Nucleus accumbens (tissue), 56 donors: ENCODE measurements at regions not wholly inside any gene's neighbourhood (a gene's known extent, or its start where the extent isn't known, plus 50 kb on each side); places are given as distances from the start of the nearest gene placed in this dataset.

ENCODE experiments used
- DNase-seq, 56 donors: peaks; one replicate each; lab custom pipeline; 2025; lab: John Stamatoyannopoulos, UW

DNA sequence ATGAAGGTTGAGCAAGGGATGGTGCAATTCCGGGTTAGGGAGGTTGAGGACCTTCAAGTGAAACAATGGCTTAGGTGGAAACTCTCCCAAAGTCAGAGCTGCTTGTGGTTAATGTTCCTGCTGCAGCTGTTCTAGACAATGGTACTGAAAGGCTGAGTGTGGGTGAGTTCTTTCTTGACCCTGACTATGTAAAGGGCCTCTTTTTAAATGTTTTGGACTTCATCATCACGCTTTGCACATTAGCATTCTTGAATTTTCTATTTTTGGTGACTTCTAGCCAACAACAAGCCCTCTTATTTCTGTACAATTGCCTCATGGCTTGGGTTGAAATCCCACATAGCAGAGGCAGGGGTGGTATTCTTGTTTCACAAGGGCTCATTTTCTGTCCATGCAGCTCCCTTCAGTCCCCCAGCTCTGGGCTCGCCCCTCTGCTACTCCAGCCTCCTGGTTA lies 136.3 kb upstream of the ANKRD55 start:
- DNase-seq: no peak

DNA sequence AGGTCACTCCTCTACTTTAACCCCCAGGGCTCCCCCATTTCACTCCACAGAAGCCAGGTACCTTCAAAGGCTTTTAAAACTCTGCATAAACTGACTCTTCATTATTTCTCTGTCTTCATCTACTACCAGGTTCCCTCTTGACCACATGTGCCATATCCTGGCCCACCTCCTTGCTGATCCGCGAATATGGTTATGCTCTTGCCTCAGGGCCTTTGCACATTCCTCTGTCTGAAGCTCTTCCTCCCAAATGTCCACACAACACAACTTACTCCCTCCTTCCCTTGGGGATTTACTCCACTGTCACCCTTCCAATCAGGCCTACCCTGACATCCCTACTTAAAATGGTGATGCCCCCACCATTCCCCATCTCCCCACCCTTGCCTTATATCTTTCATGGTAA lies 134.6 kb upstream of the ANKRD55 start:
- DNase-seq: no peak

DNA sequence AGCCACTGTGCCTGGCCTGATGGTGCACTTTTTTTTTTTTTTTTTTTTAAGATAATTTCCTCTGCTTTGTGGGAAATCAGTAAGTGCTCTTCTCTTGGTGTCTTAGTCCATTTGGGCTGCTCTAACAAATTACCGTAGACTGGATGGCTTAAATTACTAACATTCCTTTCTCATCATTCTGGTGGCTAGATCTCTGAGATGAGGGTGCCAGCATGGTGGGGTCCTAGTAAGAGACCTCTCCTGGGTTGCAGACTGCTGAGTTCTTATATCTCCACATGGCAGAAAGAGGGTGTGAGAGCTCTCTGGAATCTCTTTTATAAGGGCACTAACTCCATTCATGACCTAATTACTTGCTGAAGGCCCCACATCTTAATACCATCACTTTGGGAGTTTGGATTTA lies 133.9 kb upstream of the ANKRD55 start:
- no peak for DNase-seq

DNA sequence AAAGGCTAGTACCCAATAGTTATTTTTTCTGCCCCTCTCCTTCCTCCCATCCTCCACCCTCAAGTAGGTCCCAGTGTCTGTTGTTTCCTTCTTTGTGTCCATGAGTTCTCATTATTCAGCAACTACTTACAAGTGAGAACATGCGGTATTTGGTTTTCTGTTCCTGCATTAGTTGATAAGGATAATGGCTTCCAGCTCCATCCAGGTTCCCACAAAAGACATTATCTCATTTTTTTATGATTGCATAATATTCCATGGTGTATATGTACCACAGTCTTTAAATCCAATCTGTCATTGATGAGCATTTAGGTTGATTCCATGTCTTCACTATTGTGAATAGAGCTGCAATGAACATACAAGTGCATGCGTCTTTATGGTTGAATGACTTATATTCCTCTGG lies 128.3 kb upstream of the ANKRD55 start:
- no peak for DNase-seq

DNA sequence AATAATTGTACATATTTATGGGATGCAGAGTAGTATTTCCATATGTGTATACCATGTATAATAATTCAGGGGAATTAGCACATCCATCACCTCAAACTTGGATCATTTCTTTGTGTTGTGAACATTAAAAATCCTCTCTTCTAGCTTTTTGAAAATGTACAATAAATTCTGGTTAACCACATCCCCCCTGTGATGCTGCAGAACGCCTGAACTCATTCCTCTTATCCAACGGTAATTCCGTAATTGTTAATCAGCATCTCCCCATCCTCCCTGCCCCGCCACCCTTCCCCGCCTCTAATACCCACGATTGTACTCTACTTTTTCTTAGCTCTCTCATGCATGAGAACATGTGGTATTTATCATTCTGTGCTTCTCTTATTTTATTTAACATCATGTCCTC lies 127.7 kb upstream of the ANKRD55 start:
- DNase-seq: no peak

DNA sequence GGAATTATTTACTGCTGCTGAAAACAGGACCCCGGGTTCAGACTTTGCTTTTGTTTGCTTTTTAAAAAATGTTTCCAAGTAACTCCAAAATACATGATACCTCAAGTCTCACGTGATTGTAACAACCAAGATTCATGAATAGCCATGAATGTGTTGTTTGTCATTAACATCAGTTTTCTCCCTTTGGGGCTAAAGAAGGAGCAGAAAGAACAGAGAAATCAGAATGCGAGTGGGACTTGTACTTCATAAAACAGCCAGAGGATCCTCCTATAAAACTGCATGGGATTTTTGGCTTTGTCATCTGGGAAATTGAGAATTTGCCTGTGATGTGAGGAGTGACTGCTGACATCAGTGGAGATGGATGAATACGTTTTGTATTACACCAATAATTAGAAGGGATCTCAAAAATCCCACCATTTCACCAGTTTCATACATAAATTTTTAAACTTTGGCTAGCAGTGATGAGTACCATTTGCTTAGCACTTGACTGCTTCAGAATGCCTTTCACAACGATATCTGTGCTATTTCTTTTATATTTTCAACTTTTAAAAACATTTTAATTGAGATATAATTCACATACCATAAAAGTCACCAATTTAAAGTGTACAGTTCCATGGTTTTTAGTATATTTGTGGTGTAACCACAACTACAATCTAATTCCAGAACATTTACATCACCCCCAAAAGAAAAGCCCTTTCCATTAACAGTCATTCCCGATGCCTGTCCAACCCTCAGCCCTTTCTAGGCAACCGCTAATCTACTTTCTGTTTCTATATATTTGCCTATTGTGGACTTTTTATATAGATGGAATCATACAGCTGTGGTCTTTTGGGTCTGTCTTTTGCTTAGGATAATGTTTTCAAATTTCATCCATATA lies 126.9 kb upstream of the ANKRD55 start:
- no peak for DNase-seq

DNA sequence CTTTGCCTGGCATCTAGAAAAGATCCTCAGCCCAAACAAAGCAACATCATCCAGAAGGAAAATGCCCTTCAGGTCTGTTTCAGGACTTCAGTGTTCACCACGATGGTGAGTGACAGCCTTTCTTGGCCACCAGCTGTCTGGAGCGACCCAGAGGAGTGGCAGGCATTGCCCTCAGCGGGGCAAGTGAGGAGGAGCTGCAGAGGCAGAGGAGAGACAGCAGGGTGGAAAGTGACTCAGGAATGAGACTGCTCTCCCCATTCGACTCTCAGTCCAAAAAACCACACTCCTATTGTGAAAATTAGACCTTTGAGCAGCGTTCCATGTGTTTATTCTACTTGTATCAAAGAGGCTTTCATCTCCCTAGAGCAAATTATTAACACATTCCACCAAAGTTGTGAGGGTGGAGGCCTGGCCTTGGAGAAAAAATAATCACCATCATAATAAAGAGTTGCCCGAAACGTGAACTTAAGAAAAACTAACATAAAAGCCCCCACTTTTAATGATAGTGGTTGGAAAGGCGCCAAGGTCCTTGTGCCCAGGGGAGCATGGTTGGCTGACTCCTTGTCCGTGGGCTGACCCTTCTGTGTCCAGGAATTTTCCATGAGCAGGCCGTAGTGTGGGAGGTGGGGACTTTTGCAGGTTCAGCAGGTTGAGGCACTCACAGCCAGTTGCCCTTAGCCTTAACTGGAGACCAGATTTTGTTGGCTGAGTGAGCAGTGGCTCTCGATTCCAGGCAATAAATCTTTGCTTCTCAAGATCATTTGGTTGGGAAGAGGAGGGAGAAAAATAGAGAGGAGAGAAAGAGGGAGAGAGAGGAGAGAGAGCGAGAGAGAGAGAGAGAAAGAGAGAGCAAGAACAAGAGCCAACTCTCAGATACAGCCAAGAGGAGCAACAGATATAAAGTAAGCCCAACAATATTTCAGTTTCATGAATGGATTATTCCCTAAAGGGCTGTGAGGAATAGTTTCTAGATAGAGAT lies 125.9 kb upstream of the ANKRD55 start:
- DNase-seq: no peak

DNA sequence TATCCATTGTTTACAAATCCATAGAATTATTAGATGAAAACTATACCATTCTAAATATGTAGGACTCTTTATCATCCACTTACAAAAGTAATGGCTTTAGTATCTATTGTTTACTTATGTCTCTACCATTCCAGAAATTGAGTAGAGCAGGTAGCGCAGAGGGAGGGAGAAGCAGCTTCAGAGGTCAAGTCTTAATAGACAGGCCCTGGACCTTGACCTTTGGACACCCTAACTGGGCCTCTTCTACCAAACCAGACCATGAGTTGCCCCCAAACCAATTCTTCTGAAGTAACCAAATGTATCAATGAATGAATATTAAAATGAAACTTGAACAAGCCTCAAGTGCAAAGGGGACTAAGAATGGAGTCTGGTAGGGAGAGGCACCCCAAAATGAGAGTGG lies 124.9 kb upstream of the ANKRD55 start:
- DNase-seq: no peak

DNA sequence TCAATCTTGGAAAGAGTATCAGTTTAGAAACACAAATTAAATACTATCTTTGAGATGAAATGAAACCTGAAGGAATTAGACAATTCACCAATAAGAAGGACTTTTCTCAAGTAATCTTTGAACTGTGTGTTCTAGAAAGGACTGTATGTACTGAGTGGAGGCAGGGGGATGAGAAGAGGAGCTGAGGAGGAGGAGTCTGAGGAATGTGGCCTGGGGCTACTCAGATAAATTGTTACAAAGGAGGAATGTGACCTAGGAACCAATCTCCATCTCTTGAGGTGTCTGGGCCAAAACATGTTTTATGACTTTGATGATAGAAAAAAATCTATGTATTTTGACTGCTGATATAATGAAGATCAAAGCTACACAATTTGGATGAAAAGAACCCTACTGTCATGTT lies 124.3 kb upstream of the ANKRD55 start:
- DNase-seq: no peak

DNA sequence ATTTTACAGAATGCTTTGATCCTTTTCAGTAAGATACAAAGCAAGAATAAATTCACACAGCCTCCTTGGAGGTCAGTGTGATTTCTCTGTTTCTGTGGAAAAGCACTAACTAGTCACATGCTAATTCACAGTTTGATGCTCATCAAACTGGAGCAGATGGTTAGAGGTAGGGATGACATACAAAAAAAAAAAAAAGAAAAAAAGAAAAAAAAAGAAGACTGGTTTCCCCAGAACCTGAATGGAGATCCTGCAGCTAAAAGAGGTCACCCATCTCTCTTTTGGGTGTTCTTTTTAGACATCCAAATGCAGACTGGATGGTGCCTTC lies 123.7 kb upstream of the ANKRD55 start:
- DNase-seq: no peak

DNA sequence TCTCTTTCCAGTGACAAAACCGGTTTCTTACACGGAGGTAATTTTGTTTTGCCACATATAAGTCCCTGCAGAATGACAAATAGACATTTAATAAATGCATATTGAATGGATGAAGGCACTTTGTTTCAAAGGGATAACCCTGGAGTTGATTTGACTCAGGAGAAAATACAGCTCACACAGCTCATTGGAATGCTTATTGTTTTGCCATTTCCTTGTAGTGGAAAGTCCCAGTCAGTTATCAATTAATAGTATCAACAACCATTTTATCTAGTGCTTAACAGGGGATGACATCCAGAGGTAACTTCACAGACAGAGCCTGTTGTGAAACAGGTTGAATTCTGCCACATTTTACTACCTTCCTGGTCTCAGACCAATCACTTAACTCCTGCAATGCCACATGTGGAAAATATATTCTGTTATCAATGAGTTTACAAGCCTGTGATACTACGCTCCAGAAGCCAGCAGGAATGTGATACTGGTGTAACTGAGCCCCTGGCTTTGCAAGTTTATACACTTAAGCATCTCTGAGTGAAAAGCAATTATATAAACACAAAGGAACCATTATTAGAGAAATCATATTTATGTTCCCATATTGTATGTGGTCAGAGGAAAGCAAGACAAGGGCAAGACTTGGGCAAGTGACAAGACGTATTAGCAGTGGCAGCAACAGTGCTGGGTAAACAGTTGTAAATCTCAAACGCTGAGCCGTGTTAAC lies 123.1 kb upstream of the ANKRD55 start:
- no peak for DNase-seq

DNA sequence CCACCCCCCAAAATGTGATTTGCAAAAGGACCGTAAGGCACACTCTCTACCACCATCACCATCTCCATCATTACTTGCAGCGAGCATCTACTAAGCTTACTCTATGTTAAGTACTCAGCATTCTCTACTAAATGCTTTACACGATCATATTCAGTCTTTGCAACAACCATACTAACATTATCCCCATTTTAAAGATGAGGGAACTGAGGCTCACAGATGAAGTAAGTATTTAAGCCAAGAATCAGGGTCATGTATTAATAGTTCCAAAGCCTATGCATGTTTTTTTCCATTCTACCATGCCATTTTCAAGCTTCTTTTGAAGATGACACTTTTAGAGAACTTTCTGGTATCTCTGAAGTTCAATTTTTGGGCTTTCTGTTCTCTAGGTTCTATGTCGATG lies 121.7 kb upstream of the ANKRD55 start:
- DNase-seq: no peak

DNA sequence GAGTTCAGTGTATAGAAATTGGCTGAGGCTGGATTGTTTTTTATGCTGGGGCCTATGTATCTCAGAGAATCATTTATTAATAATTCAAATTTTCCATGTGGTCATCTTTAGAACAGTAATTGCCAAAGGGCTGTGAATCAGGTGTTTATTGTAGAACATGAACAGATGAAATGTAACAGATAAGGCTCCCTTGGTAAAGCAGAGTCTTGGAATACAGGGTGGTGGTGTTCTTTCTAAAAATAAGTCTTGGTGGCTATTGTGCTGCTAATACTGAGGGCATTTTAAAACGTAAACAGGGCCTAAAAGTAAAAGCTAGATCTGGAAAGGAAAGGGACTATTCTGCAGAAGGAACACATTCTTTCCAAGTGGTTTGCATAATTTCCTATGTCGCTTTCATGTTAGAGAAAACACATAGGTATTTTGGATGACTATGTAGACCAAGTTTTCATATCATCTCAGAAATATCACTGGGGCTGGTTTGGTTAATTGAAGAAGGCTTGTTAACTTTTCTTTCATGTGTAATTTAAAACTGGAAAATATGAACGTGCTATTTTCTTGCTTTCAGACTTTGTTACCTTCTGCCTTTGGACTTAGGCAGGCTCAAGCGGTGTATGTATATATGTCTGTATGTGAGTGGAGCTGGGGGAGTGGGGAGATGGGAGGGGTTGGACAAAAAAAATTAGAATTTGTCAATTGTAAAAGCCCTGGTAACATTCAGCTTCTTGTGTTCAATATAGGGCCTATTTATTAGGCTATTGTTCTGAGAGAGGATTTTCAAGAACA lies 119.9 kb upstream of the ANKRD55 start:
- DNase-seq: no peak

DNA sequence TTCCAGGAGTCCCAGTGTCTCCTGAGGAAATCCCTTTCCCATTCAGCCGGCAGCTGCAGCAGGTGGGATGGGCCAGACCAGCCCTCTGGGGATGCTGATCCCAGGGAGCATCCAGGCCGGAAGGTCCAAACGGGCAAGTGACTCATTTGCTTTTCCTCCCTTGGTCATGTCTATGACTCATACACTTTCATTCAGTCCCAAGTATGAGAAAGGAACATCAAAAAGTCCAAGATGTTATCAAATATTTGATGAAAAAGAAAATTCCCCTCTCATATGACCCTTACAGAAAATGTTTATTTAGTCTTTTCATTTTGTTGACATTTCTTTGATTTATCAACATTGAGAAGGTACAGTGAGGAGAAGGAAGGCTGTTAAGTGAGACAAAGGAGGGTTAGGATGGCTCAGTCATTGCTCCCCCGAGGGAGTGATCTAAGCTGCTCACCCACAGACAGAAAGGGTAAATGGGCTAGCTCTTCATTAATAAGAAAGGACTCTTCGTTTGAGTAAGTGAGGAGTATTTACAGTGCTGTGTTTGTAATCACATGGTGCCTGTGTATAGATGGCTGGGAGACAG lies 117.6 kb upstream of the ANKRD55 start:
- DNase-seq: no peak

DNA sequence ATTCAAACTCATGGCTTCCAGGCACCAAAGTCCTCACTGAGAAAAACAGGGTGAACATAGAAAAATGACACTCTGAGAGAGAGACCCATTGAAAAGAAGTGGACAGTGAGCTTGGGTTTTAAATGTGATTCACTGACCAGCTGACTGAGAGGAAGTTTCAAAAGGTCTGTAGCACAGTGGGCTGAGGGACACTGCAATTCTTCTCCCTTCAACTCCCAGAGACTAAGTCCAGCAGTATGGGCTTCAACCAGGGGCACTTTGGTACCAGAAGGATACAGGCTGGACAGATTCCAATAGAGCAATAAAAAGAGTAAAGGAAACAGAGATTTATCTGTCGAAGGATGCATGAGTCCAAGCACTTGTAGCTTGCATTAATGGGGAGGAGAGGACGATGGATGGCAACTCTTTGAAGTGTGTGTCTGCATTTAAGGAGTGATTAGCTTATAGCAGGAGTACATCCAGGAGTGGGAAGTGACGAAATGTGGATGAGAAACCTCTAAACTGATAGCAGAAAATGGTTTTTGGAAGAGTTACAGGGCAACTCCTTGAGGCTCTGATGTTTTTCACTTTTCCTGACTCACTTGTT lies 117.0 kb upstream of the ANKRD55 start:
- no peak for DNase-seq

DNA sequence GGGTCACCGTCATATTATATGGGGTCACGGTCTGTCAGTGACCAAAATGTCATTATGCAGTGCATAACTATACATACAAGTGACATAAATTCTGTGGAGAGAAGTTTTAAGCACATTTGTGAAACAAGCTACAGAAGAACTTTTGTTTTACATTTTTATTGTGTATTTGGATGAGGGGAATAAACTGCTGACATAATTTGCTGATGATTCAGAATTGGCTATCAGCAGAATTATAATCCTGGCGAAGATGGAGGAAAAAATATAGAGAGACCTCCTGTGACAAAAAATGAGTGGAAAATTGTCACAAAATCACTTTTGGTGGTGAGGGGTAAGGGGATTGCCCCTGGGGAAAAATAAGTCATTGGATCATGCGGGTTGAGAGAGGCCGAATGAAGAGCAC lies 116.3 kb upstream of the ANKRD55 start:
- DNase-seq: no peak

DNA sequence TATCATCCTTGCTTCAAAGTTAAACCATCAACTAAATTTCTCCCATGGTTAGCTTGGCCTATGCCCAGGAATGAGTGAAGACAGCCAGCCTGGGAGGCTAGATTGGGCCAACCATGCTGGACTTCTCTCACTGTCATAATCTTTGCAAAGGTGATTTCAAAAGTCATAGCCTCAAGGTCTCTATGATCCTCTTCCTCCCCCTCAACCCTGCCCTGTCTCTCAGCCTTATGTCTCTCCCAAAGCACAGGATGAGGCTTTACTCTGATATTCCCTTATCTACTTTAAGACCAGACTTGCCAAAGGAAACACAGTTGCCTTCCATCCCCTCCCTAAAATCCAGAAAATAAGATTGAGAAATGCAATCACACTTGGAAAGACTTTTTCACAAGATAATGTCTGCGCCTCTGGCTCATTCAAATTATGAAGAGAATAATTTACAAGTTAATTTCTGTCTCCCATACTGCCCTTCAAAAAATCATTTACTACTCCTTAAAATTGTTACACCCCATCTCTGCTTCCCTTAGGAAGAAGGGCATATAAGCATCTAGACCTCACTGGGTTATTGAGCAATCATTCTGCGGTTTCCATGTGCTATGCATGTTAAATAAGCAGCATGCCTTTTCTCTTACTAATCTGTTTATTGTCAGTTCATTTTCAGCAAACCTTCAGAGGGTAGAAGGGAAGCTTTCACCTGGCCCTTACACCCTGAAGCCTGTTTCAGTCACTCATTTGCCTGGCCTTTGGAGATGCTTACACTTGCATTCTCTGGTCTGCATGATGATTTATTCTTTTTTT lies 113.8 kb upstream of the ANKRD55 start:
- DNase-seq: no peak

DNA sequence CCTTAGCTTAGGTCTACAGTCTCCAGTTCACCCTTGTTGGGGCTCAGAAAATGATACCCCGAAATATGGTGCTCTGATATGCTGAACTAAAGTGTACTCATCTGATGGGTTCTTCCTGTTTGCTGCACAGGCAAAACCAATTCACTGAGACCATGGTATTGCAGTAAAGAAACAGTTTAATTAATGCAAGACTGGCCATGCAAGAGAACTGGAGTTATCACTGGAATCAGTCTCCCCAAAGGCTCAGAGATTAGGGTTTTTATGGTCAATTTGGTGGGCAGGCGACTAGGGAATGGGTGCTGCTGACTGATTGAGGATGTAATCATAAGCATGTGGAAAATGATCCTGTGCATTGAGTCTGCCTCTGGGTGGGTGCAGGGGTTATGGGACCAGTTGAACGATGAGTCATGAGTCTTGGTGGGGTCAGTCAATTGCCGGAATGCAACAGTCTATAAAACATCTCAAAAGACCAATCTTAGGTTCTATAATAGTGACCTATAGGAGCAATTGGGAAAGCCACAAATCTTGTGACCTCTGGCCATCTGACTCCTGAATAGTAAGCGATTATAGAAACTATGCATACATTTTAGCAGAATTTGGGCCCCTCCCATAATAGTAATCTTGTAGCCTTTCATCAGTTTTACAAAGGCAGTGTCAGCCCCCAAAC lies 113.0 kb upstream of the ANKRD55 start:
- DNase-seq: no peak
